Ecto neural progenitor cell (in vitro differentiated cells): ENCODE measurements at regions not wholly inside any gene's neighbourhood (a gene's known extent, or its start where the extent isn't known, plus 50 kb on each side); places are given as distances from the start of the nearest gene placed in this dataset.
"Not testable (repeated sequence)": the region's sequence is repeated elsewhere in the genome, so short reads cannot be mapped to it uniquely, and the experiment has no call there.

Experiments used
- DNase-seq: peaks from one replicate; pipeline ENCODE4 v3.0.0-alpha.2; 2018; ENCODE audit warnings: low spot score

GRCh38 chr1:146510248-146510983 lies 281.6 kb upstream of the NOTCH2NLA start:
- DNase-seq: not testable (repeated sequence)

GRCh38 chr1:146504121-146504520 lies 275.3 kb upstream of the NOTCH2NLA start:
- DNase-seq: not testable (repeated sequence)

GRCh38 chr1:146487555-146487954 lies 258.7 kb upstream of the NOTCH2NLA start:
- not testable (repeated sequence) for DNase-seq

- not testable (repeated sequence) for DNase-seq
Measured at GRCh38 chr1:146487155-146487554, 258.3 kb upstream of the NOTCH2NLA start.

- DNase-seq: not testable (repeated sequence)
Measured at GRCh38 chr1:146486300-146487014, 257.6 kb upstream of the NOTCH2NLA start.

- not testable (repeated sequence) for DNase-seq
Measured at GRCh38 chr1:146484195-146484594, 255.4 kb upstream of the NOTCH2NLA start.

GRCh38 chr1:146479188-146479587 lies 250.4 kb upstream of the NOTCH2NLA start:
- DNase-seq: not testable (repeated sequence)

- peak; percentile 45 for DNase-seq
Measured at GRCh38 chr1:146478125-146478720, 249.4 kb upstream of the NOTCH2NLA start.

- DNase-seq: not testable (repeated sequence)
Measured at GRCh38 chr1:146475086-146475485, 246.3 kb upstream of the NOTCH2NLA start.

- not testable (repeated sequence) for DNase-seq
Measured at GRCh38 chr1:146474216-146474615, 245.4 kb upstream of the NOTCH2NLA start.

GRCh38 chr1:146472192-146472861 lies 243.5 kb upstream of the NOTCH2NLA start:
- DNase-seq: peak; percentile 73

- not testable (repeated sequence) for DNase-seq
Measured at GRCh38 chr1:146459939-146460338, 231.1 kb upstream of the NOTCH2NLA start.

- not testable (repeated sequence) for DNase-seq
Measured at GRCh38 chr1:146459308-146459707, 230.5 kb upstream of the NOTCH2NLA start.

GRCh38 chr1:146448877-146449246 lies 220.0 kb upstream of the NOTCH2NLA start:
- DNase-seq: not testable (repeated sequence)

GRCh38 chr1:146448212-146448876 lies 219.5 kb upstream of the NOTCH2NLA start:
- not testable (repeated sequence) for DNase-seq

- peak; percentile 44 for DNase-seq
Measured at GRCh38 chr1:146443871-146444222, 215.0 kb upstream of the NOTCH2NLA start.

- DNase-seq: not testable (repeated sequence)
Measured at GRCh38 chr1:146443088-146443870, 214.5 kb upstream of the NOTCH2NLA start.

- not testable (repeated sequence) for DNase-seq
Measured at GRCh38 chr1:146438543-146438942, 209.7 kb upstream of the NOTCH2NLA start.

- DNase-seq: not testable (repeated sequence)
Measured at GRCh38 chr1:146416642-146417041, 187.8 kb upstream of the NOTCH2NLA start.

GRCh38 chr1:146415017-146415416 lies 186.2 kb upstream of the NOTCH2NLA start:
- DNase-seq: not testable (repeated sequence)

- peak; percentile 13 for DNase-seq
Measured at GRCh38 chr1:146413911-146414310, 185.1 kb upstream of the NOTCH2NLA start.
